Colonic mucosa (tissue), 4 donors: ENCODE measurements at regions not wholly inside any gene's neighbourhood (a gene's known extent, or its start where the extent isn't known, plus 50 kb on each side); places are given as distances from the start of the nearest gene placed in this dataset.
"Not testable (repeated sequence)": the region's sequence is repeated elsewhere in the genome, so short reads cannot be mapped to it uniquely, and the experiment has no call there.

Source experiments
- DNase-seq: peaks from one replicate; pipeline ENCODE4 v3.0.0-alpha.2; 2020
- H3K27ac ChIP-seq: fragments of 200-600 bp; one replicate; pipeline ENCODE4 v1.8.0; 2021
- H3K27me3 ChIP-seq: fragments of 200-600 bp; one replicate; pipeline ENCODE4 v1.8.0; 2021
- H3K36me3 ChIP-seq: fragments of 200-600 bp; one replicate; pipeline ENCODE4 v1.8.0; 2021
- H3K4me1 ChIP-seq: fragments of 200-600 bp; one replicate; pipeline ENCODE4 v1.8.0; 2021; ENCODE audit warnings: mild to moderate bottlenecking
- H3K4me3 ChIP-seq: fragments of 200-600 bp; one replicate; pipeline ENCODE4 v1.8.0; 2021
- H3K9ac ChIP-seq, 2 donors: one replicate each; pipeline ENCODE4 v1.7.0; 2013; ENCODE audit warnings: control low read depth in 2 of 2, low read depth in 2 of 2, low read length in 2 of 2
- H3K9me3 ChIP-seq: fragments of 200-600 bp; one replicate; pipeline ENCODE4 v1.8.0; 2021
- intact Hi-C: fragments of 100-400 bp; cut with DNase I; formaldehyde crosslinking; loops from one replicate; pipeline ENCODE4 v1.14.1; 2022
- TF ChIP-seq, protein P1 (sequence below): fragments of 200-600 bp; IDR thresholded peaks from one replicate; pipeline ENCODE4 v1.8.0; 2022; ENCODE audit warnings: antibody characterized with exemption, mild to moderate bottlenecking
- donor health status: healthy.
- donor health status: DM: no; HTN: no; CAD: no.
- donor health status: DM: no; HTN: no; CAD: no.

DNA sequence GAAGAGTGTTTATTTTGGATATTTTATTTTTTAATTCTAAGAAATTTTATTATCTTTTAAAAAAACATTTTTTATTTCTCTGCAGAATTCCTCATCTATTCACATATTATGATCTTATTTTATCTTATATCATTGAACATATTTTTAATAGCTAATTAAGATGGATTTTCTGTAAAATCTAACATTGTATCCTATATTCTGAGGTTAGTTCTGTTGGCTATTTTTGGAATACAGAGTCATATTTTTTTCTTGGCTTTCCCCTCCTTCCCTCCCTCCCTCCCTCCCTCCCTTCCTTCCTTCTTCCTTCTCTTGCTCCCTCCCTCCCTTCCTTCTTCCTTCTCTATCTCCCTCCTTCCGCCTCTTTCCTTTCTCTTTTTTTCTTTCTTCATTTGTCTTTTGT lies 2326.6 kb upstream of the RAG2 start:
- H3K4me3 ChIP-seq, result no peak overlapping the region
- DNase-seq, result no peak
- H3K27me3 ChIP-seq, result no peaks in the 10 kb centered on the region
- H3K36me3 ChIP-seq, result no peaks in the 10 kb centered on the region
- no peak overlapping the region for H3K27ac ChIP-seq
- no peaks in the 10 kb centered on the region for H3K4me1 ChIP-seq
- no peak overlapping the region for H3K9ac ChIP-seq
- H3K9me3 ChIP-seq, result no peaks in the 10 kb centered on the region
- TF ChIP-seq, protein P1, sequence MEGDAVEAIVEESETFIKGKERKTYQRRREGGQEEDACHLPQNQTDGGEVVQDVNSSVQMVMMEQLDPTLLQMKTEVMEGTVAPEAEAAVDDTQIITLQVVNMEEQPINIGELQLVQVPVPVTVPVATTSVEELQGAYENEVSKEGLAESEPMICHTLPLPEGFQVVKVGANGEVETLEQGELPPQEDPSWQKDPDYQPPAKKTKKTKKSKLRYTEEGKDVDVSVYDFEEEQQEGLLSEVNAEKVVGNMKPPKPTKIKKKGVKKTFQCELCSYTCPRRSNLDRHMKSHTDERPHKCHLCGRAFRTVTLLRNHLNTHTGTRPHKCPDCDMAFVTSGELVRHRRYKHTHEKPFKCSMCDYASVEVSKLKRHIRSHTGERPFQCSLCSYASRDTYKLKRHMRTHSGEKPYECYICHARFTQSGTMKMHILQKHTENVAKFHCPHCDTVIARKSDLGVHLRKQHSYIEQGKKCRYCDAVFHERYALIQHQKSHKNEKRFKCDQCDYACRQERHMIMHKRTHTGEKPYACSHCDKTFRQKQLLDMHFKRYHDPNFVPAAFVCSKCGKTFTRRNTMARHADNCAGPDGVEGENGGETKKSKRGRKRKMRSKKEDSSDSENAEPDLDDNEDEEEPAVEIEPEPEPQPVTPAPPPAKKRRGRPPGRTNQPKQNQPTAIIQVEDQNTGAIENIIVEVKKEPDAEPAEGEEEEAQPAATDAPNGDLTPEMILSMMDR, result no peak
- intact Hi-C loops, result no loop called here

DNA sequence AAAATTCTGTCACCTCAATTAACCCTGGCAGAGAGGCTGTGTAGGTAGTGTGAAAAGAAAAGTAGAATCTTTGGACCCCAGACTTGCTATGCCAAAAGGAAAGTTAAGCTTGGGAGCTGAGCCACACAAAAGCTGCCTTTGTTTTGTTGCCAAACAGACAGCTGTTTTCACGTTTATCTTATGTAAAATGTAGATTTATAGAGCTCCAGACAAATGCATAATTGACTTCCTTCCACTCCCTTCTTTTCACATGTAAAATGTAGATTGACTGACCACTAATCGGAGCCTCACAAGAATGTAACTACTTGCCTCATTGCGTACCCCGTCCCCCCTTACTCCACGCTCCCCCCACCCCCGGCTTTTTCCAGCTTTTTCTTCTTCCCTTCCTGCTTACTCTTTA lies 2302.2 kb upstream of the RAG2 start:
- Histone ChIP-seq H3K4me1 (no peaks in the 10 kb centered on the region), H3K36me3 (no peaks in the 10 kb centered on the region), H3K27me3 (no peaks in the 10 kb centered on the region), H3K9me3 (no peaks in the 10 kb centered on the region), H3K27ac (no peak overlapping the region), H3K4me3 (no peak overlapping the region), H3K9ac (no peak overlapping the region)
- no peak for DNase-seq
- intact Hi-C loops, result no loop called here
- TF ChIP-seq, protein P1, result no peak

DNA sequence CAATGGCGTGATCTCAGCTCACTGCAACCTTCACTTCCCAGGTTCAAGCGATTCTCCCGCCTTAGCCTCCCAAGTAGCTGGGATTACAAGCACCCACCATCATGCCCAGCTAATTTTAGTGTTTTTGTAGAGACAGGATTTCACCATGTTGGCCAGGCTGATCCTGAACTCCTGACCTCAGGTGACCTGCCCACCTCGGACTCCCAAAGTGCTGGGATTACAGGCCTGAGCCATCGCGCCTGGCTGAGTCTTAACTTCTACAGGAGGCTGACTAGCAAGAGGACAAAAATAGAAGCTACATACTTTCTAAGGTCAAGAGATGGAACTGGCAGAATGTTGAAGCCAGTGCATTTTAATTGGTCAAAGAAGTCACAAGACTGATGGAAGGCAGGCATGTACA lies 2296.2 kb upstream of the RAG2 start:
- H3K27me3 ChIP-seq, H3K9me3 ChIP-seq, DNase-seq, H3K27ac ChIP-seq, intact Hi-C loops, H3K4me1 ChIP-seq, H3K9ac ChIP-seq, H3K36me3 ChIP-seq, H3K4me3 ChIP-seq: not testable (repeated sequence)

DNA sequence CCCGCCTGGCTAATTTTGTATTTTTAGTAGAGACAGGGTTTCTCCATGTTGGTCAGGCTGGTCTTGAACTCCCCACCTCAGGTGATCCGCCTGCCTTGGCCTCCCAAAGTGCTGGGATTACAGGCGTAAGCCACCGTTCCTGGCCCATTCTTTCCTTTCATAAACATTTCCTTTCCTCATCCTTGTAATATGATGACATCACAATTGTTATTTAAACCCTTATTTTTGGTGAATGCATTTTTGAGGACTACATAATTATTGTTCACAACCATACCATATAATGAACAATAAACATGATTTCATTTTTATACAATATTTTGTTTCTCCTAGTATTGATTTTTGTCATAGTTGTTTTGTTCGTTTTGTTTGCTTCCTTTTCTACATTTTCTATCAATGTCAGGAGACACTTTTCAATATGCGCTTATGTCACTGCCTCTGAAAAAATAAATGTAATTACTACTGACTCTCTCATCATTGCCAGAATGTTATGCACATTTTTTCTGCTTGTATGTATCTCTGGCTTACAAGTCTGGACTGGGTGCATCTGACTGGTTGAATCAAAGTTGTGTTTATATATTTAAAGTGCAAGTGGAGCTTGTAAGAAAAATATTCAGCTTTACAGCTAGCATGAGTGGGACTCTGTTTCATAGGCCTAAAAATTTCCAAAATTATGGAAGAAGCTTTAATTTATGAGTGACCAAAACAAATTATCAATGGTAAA lies 2286.3 kb upstream of the RAG2 start:
- no peaks in the 10 kb centered on the region for H3K36me3 ChIP-seq
- TF ChIP-seq, protein P1, result no peak
- H3K4me3 ChIP-seq, result no peak overlapping the region
- no peak for DNase-seq
- no peak overlapping the region for H3K9ac ChIP-seq
- no peaks in the 10 kb centered on the region for H3K9me3 ChIP-seq
- intact Hi-C loops, result no loop called here
- H3K27ac ChIP-seq, result no peak overlapping the region
- H3K27me3 ChIP-seq, result no peaks in the 10 kb centered on the region
- H3K4me1 ChIP-seq, result no peaks in the 10 kb centered on the region

DNA sequence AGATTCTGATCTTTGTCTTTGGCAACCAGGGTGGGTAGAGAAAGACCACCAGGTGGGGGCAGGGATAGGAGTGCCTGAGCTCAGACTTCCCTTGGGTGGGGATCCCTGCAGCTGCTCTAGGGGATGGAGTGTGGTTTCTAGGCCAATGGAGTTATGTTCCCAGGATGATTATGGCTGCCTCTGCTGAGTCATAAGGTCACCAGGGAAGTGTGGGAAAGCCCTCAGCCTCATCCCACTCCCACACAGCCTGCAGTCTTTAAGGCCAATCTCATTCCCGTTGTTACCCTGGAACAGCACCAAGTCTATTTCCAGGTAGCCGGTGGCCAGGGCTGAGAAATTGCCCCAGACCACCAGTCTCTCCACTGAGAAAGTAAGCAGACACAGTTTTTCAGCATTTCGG lies 2269.3 kb upstream of the RAG2 start:
- Histone ChIP-seq H3K9ac (no peak overlapping the region), H3K27ac (no peak overlapping the region), H3K27me3 (no peaks in the 10 kb centered on the region), H3K36me3 (no peaks in the 10 kb centered on the region), H3K9me3 (no peaks in the 10 kb centered on the region), H3K4me1 (no peaks in the 10 kb centered on the region), H3K4me3 (no peak overlapping the region)
- no peak for DNase-seq
- TF ChIP-seq, protein P1, result no peak
- intact Hi-C loops, result no loop called here

DNA sequence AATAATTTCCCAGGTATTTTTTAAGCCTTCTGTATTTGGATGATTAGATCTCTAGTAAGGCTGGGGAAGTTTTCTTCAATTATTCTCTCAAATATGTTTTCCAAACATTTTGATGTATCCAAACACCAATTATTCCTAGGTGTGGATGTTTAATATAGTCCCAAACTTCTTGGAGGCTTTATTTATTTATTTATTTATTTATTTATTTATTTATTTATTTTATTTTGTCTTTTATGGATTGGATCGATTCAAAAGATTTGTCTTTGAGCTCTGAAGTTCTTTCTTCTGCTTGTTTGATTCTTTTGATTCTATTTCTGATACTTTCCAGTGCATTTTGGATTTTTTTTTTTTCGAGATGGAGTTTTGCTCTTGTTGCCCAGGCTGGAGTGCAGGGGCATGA lies 2267.9 kb upstream of the RAG2 start:
- DNase-seq, result no peak
- H3K4me1 ChIP-seq, result no peaks in the 10 kb centered on the region
- H3K4me3 ChIP-seq, result no peak overlapping the region
- no peaks in the 10 kb centered on the region for H3K36me3 ChIP-seq
- H3K27ac ChIP-seq, result no peak overlapping the region
- intact Hi-C loops, result no loop called here
- TF ChIP-seq, protein P1, result no peak
- no peaks in the 10 kb centered on the region for H3K9me3 ChIP-seq
- no peaks in the 10 kb centered on the region for H3K27me3 ChIP-seq
- H3K9ac ChIP-seq, result no peak overlapping the region
